ENCODE measurements at regions not wholly inside any gene's neighbourhood (a gene's known extent, or its start where the extent isn't known, plus 50 kb on each side); places are given as distances from the start of the nearest gene placed in this dataset.

DNA sequence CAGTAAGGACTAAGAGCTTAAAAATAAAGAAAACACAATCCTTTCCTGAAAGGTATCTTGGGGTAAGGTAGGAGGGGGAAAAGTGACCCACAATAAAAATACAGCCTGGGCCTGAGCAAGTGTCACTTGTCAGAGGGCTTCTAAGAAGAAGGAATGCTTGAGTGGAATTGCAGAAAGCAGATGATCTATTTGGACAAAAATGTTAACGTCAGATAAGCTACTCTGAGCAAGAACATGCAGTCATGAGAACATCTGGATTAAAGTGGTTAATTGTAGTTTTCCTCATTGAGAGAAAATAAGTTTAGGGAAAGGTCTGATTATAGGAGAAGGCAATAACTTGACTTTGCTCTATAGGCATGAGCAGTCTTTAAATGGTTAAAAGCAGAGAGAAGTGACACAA, 581.9 kb downstream of the HTR1B start:
- TF ChIP-seq CTCF (IDR thresholded peaks at IDR 0.05): no peak
- TF ChIP-seq POLR2A (IDR thresholded peaks at IDR 0.05): no peak
